Neural cell (in vitro differentiated cells): ENCODE measurements at regions not wholly inside any gene's neighbourhood (a gene's known extent, or its start where the extent isn't known, plus 50 kb on each side); places are given as distances from the start of the nearest gene placed in this dataset.

Experiments
- H2AFZ ChIP-seq: fragments of 200-600, 300-800 bp; sonication (generic), shearing (Covaris generic); 2 replicates; pipeline ENCODE4 v1.6.0; 2014; ENCODE audit warnings: low read depth, mild to moderate bottlenecking, antibody characterized with exemption, low read length, moderate library complexity
- H3F3A ChIP-seq: fragments of 200-600 bp; shearing (Covaris generic); 2 replicates; pipeline ENCODE4 v1.6.1; 2016; ENCODE audit warnings: mild to moderate bottlenecking, moderate library complexity, mixed read lengths, antibody characterized with exemption, low read length; ENCODE audit not compliant: insufficient read depth, poor library complexity, severe bottlenecking
- H3K27ac ChIP-seq: fragments of 200-600, 300-800 bp; sonication (generic), shearing (Covaris generic); 2 replicates; pipeline ENCODE4 v1.5.1; 2014; ENCODE audit warnings: mild to moderate bottlenecking, low read length, moderate library complexity
- H3K27me3 ChIP-seq: fragments of 300-800, 200-600 bp; sonication (generic), shearing (Covaris generic); 2 replicates; pipeline ENCODE4 v1.6.0; 2014; ENCODE audit warnings: mild to moderate bottlenecking, low read depth, low read length, moderate library complexity; ENCODE audit not compliant: insufficient read depth
- H3K36me3 ChIP-seq: fragments of 300-800, 200-600 bp; sonication (generic), shearing (Covaris generic); 2 replicates; pipeline ENCODE4 v1.5.1; 2014; ENCODE audit warnings: mild to moderate bottlenecking, antibody characterized with exemption, low read length, moderate library complexity; ENCODE audit not compliant: insufficient read depth
- H3K4me2 ChIP-seq: fragments of 300-800, 200-600 bp; sonication (generic), shearing (Covaris generic); 2 replicates; pipeline ENCODE4 v1.6.0; 2014; ENCODE audit warnings: mild to moderate bottlenecking, low read length
- H3K4me3 ChIP-seq: fragments of 300-800, 200-600 bp; sonication (generic), shearing (Covaris generic); 2 replicates; pipeline ENCODE4 v1.5.1; 2014; ENCODE audit warnings: mild to moderate bottlenecking, low read length, moderate library complexity
- H3K79me2 ChIP-seq: fragments of 200-600 bp; shearing (Covaris generic); replicated peaks from 2 replicates; pipeline ENCODE4 v1.6.0; 2014; ENCODE audit warnings: mild to moderate bottlenecking, low read length, moderate library complexity; ENCODE audit not compliant: insufficient read depth
- H3K9ac ChIP-seq: fragments of 300-800, 200-600 bp; sonication (generic), shearing (Covaris generic); 2 replicates; pipeline ENCODE4 v1.6.1; 2016; ENCODE audit warnings: mild to moderate bottlenecking, low read length, mixed read lengths
- H3K9me2 ChIP-seq: fragments of 200-600 bp; shearing (Covaris generic); 2 replicates; pipeline ENCODE4 v1.6.1; 2016; ENCODE audit warnings: mild to moderate bottlenecking, low read length, mixed read lengths; ENCODE audit not compliant: insufficient read depth
- H3K9me3 ChIP-seq: fragments of 200-600, 300-800 bp; sonication (generic), shearing (Covaris generic); 2 replicates; pipeline ENCODE4 v1.6.1; 2016; ENCODE audit warnings: mild to moderate bottlenecking, mixed run types, low read length, moderate library complexity, mixed read lengths
- H4K20me1 ChIP-seq: fragments of 200-600 bp; shearing (Covaris generic); 2 replicates; pipeline ENCODE4 v1.6.1; 2016; ENCODE audit warnings: mild to moderate bottlenecking, mixed run types; ENCODE audit not compliant: insufficient read depth
- EP300 ChIP-seq: fragments of 450-650 bp; conservative IDR thresholded peaks from 2 replicates; pipeline ENCODE4 v1.6.1; 2014; ENCODE audit warnings: antibody characterized with exemption, mild to moderate bottlenecking, moderate library complexity; ENCODE audit not compliant: poor library complexity, severe bottlenecking
- EZH2 ChIP-seq: fragments of 200-600, 300-800 bp; shearing (Covaris generic), sonication (generic); IDR thresholded peaks from 2 replicates; pipeline ENCODE4 v1.6.1; 2014; ENCODE audit warnings: antibody characterized with exemption, low read length, borderline replicate concordance, mild to moderate bottlenecking; ENCODE audit not compliant: insufficient read depth, poor library complexity, severe bottlenecking
- MXI1 ChIP-seq: fragments of 450-650 bp; conservative IDR thresholded peaks from 2 replicates; pipeline ENCODE4 v1.6.1; 2014; ENCODE audit warnings: antibody characterized with exemption, mild to moderate bottlenecking; ENCODE audit not compliant: poor library complexity, severe bottlenecking
- POLR2AphosphoS5 ChIP-seq: IDR thresholded peaks from 2 replicates; pipeline ENCODE4 v1.6.1; 2012
- RAD21 ChIP-seq: fragments of 450-650 bp; conservative IDR thresholded peaks from 2 replicates; pipeline ENCODE4 v1.6.1; 2014; ENCODE audit warnings: antibody characterized with exemption, mild to moderate bottlenecking, moderate library complexity
- SMC3 ChIP-seq: fragments of 450-650 bp; conservative IDR thresholded peaks from 2 replicates; pipeline ENCODE4 v1.6.1; 2014; ENCODE audit warnings: antibody characterized with exemption, mild to moderate bottlenecking, moderate library complexity; ENCODE audit not compliant: poor library complexity
- TAF1 ChIP-seq: IDR thresholded peaks from 2 replicates; pipeline ENCODE4 v1.6.1; 2012; ENCODE audit warnings: low read depth
- TF ChIP-seq, protein P1 (sequence below): IDR thresholded peaks from 2 replicates; pipeline ENCODE4 v1.6.1; 2012; ENCODE audit warnings: borderline replicate concordance
- TF ChIP-seq, protein P2 (sequence below): fragments of 450-650 bp; IDR thresholded peaks from 2 replicates; pipeline ENCODE4 v1.5.1; 2014; ENCODE audit warnings: antibody characterized with exemption, mild to moderate bottlenecking, moderate library complexity; ENCODE audit not compliant: poor library complexity, severe bottlenecking

DNA sequence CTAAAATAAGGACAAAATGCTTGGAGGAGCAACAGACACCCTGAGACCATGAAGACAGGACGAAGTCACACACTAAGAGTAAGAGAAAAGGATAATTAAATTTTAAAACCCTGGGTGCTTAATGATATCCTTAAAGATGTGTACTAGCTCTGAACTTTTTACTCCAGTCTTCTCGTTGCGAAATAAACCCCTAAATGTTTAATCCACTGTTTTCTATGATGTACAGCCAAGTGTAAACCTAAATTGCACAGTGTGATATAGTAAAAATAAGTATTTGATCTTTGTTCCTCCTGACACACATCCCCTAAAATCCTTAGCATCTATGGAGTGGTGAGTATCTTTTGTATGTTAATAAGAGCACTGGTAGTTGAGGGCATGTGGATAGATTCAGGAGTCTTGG is 157.5 kb upstream of the PKDCC start:
- TF ChIP-seq TAF1 (no peak), SMC3 (no peak), POLR2AphosphoS5 (no peak), RAD21 (no peak), MXI1 (no peak), EP300 (no peak), EZH2 (no peak)
- TF ChIP-seq, protein P1, sequence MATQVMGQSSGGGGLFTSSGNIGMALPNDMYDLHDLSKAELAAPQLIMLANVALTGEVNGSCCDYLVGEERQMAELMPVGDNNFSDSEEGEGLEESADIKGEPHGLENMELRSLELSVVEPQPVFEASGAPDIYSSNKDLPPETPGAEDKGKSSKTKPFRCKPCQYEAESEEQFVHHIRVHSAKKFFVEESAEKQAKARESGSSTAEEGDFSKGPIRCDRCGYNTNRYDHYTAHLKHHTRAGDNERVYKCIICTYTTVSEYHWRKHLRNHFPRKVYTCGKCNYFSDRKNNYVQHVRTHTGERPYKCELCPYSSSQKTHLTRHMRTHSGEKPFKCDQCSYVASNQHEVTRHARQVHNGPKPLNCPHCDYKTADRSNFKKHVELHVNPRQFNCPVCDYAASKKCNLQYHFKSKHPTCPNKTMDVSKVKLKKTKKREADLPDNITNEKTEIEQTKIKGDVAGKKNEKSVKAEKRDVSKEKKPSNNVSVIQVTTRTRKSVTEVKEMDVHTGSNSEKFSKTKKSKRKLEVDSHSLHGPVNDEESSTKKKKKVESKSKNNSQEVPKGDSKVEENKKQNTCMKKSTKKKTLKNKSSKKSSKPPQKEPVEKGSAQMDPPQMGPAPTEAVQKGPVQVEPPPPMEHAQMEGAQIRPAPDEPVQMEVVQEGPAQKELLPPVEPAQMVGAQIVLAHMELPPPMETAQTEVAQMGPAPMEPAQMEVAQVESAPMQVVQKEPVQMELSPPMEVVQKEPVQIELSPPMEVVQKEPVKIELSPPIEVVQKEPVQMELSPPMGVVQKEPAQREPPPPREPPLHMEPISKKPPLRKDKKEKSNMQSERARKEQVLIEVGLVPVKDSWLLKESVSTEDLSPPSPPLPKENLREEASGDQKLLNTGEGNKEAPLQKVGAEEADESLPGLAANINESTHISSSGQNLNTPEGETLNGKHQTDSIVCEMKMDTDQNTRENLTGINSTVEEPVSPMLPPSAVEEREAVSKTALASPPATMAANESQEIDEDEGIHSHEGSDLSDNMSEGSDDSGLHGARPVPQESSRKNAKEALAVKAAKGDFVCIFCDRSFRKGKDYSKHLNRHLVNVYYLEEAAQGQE: no peak
- TF ChIP-seq, protein P2, sequence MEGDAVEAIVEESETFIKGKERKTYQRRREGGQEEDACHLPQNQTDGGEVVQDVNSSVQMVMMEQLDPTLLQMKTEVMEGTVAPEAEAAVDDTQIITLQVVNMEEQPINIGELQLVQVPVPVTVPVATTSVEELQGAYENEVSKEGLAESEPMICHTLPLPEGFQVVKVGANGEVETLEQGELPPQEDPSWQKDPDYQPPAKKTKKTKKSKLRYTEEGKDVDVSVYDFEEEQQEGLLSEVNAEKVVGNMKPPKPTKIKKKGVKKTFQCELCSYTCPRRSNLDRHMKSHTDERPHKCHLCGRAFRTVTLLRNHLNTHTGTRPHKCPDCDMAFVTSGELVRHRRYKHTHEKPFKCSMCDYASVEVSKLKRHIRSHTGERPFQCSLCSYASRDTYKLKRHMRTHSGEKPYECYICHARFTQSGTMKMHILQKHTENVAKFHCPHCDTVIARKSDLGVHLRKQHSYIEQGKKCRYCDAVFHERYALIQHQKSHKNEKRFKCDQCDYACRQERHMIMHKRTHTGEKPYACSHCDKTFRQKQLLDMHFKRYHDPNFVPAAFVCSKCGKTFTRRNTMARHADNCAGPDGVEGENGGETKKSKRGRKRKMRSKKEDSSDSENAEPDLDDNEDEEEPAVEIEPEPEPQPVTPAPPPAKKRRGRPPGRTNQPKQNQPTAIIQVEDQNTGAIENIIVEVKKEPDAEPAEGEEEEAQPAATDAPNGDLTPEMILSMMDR: no peak
- H3K79me2 ChIP-seq: no peaks in the 10 kb centered on the region
- H3K4me3 ChIP-seq: no peak overlapping the region
- no peaks in the 10 kb centered on the region for H4K20me1 ChIP-seq
- no peak overlapping the region for H3K9ac ChIP-seq
- no peak overlapping the region for H3K27ac ChIP-seq
- H3K27me3 ChIP-seq: no peaks in the 10 kb centered on the region
- H2AFZ ChIP-seq: no peak overlapping the region
- H3K9me2 ChIP-seq: no peaks in the 10 kb centered on the region
- no peaks in the 10 kb centered on the region for H3F3A ChIP-seq
- H3K9me3 ChIP-seq: no peaks in the 10 kb centered on the region
- H3K36me3 ChIP-seq: no peaks in the 10 kb centered on the region
- H3K4me2 ChIP-seq: no peak overlapping the region

DNA sequence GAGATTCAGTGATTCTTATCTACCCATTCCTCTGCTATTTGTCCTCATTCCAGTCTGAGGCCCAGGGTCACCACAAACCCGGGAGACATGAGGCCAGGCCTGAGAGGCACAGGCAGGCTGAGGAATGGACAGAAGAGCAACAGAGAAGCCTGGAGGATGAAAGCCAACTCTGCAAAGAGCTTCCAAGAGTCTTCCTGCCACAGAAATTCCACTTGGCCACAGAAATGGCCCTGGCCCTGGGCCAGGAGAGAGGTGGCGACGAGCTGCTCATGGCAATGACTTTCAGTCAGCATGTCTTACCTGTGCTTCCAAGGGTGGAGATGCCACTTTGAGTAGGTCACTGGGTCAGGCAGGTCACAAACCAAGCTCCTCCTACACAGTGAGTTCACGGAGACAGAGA is 155.3 kb upstream of the PKDCC start:
- Histone ChIP-seq H3K9me2 (no peaks in the 10 kb centered on the region), H3K27me3 (no peaks in the 10 kb centered on the region)
- no peak for TF ChIP-seq POLR2AphosphoS5

More for the DNA sequence above, 155.3 kb upstream of the PKDCC start:
- H3K4me2 ChIP-seq: no peak overlapping the region
- no peak overlapping the region for H3K9ac ChIP-seq
- H3F3A ChIP-seq: no peaks in the 10 kb centered on the region
- no peaks in the 10 kb centered on the region for H3K79me2 ChIP-seq
- H3K36me3 ChIP-seq: no peaks in the 10 kb centered on the region
- H3K9me3 ChIP-seq: no peaks in the 10 kb centered on the region
- no peaks in the 10 kb centered on the region for H4K20me1 ChIP-seq
- H3K4me3 ChIP-seq: no peak overlapping the region
- H2AFZ ChIP-seq: no peak overlapping the region
- H3K27ac ChIP-seq: no peak overlapping the region
